Choroid plexus epithelial cell (primary cell): ENCODE measurements at regions not wholly inside any gene's neighbourhood (a gene's known extent, or its start where the extent isn't known, plus 50 kb on each side); places are given as distances from the start of the nearest gene placed in this dataset.

Source experiments
- DNase-seq: peaks from one replicate; pipeline ENCODE4 v3.0.0-alpha.2; 2010; ENCODE audit warnings: low read depth
- H3K4me3 ChIP-seq: 2 replicates; pipeline ENCODE4 v1.5.1; 2011; ENCODE audit warnings: low read depth, mild to moderate bottlenecking, control low read depth, low read length, moderate library complexity
- CTCF ChIP-seq: conservative IDR thresholded peaks from 2 replicates; pipeline ENCODE4 v1.5.1; 2011; ENCODE audit warnings: low read depth, mild to moderate bottlenecking, control low read depth, inconsistent platforms, low read length, moderate library complexity

GRCh38 chr1:166538646-166539045 is 300.6 kb upstream of the POGK start:
- DNase-seq = no peak
- TF ChIP-seq CTCF = no peak
- H3K4me3 ChIP-seq = no peak overlapping the region

GRCh38 chr1:166544036-166544435 is 295.2 kb upstream of the POGK start:
- no peak overlapping the region for H3K4me3 ChIP-seq
- no peak for DNase-seq
- no peak for TF ChIP-seq CTCF

GRCh38 chr1:166544561-166544960 is 294.7 kb upstream of the POGK start:
- no peak for TF ChIP-seq CTCF
- H3K4me3 ChIP-seq = no peak overlapping the region
- DNase-seq = no peak

GRCh38 chr1:166552706-166553105 is 286.6 kb upstream of the POGK start:
- no peak for DNase-seq
- TF ChIP-seq CTCF = no peak
- H3K4me3 ChIP-seq = no peak overlapping the region

GRCh38 chr1:166570954-166571353 is 268.3 kb upstream of the POGK start:
- no peak for DNase-seq
- TF ChIP-seq CTCF = no peak
- no peak overlapping the region for H3K4me3 ChIP-seq

- no peak overlapping the region for H3K4me3 ChIP-seq
- TF ChIP-seq CTCF = no peak
- DNase-seq = no peak
Measured at GRCh38 chr1:166573199-166573598, 266.1 kb upstream of the POGK start.

- H3K4me3 ChIP-seq = no peak overlapping the region
- no peak for TF ChIP-seq CTCF
Measured at GRCh38 chr1:166579557-166580501, 259.4 kb upstream of the POGK start.

More at GRCh38 chr1:166579557-166580501, 259.4 kb upstream of the POGK start:
- no peak for DNase-seq
